ENCODE measurements at regions not wholly inside any gene's neighbourhood (a gene's known extent, or its start where the extent isn't known, plus 50 kb on each side); places are given as distances from the start of the nearest gene placed in this dataset.

- Histone ChIP-seq H3K9ac (ENCODE audit: low read length in 2 of 2) (no peak overlapping the region), H3K36me3 (ENCODE audit: control insufficient read depth in 2 of 2, insufficient read depth in 2 of 2, low read length in 2 of 2) (no peaks in the 10 kb centered on the region), H3K27ac (ENCODE audit: low read length) (no peak overlapping the region), H3K4me3 (ENCODE audit: low read length in 2 of 2) (no peak overlapping the region), H3K27me3 (ENCODE audit: control insufficient read depth in 1 of 2, insufficient read depth in 2 of 2, low read length in 2 of 2) (no peaks in the 10 kb centered on the region), H3K4me1 (ENCODE audit: control insufficient read depth, insufficient read depth, low read length) (peaks cover 21% of the 10 kb centered on the region), H3K9me3 (ENCODE audit: control insufficient read depth in 2 of 2, low read length in 2 of 2) (no peaks in the 10 kb centered on the region)
Observed at GRCh38 chr6:4399656-4400055, 264.3 kb upstream of the ECI2 start.

GRCh38 chr6:4398791-4399190, 263.4 kb upstream of the ECI2 start:
- H3K27me3 ChIP-seq (ENCODE audit: control insufficient read depth in 1 of 2, insufficient read depth in 2 of 2, low read length in 2 of 2), result no peaks in the 10 kb centered on the region
- H3K27ac ChIP-seq (ENCODE audit: low read length), result no peak overlapping the region
- H3K9me3 ChIP-seq (ENCODE audit: control insufficient read depth in 2 of 2, low read length in 2 of 2), result no peaks in the 10 kb centered on the region
- no peaks in the 10 kb centered on the region for H3K36me3 ChIP-seq (ENCODE audit: control insufficient read depth in 2 of 2, insufficient read depth in 2 of 2, low read length in 2 of 2)
- H3K4me1 ChIP-seq (ENCODE audit: control insufficient read depth, insufficient read depth, low read length), result peaks cover 21% of the 10 kb centered on the region
- H3K4me3 ChIP-seq (ENCODE audit: low read length in 2 of 2), result no peak overlapping the region
- H3K9ac ChIP-seq (ENCODE audit: low read length in 2 of 2), result no peak overlapping the region

GRCh38 chr6:4397307-4397706, 261.9 kb upstream of the ECI2 start:
- Histone ChIP-seq H3K9ac (ENCODE audit: low read length in 2 of 2) (no peak overlapping the region), H3K4me1 (ENCODE audit: control insufficient read depth, insufficient read depth, low read length) (peaks cover 8% of the 10 kb centered on the region), H3K9me3 (ENCODE audit: control insufficient read depth in 2 of 2, low read length in 2 of 2) (no peaks in the 10 kb centered on the region), H3K4me3 (ENCODE audit: low read length in 2 of 2) (no peak overlapping the region), H3K27ac (ENCODE audit: low read length) (no peak overlapping the region), H3K27me3 (ENCODE audit: control insufficient read depth in 1 of 2, insufficient read depth in 2 of 2, low read length in 2 of 2) (no peaks in the 10 kb centered on the region), H3K36me3 (ENCODE audit: control insufficient read depth in 2 of 2, insufficient read depth in 2 of 2, low read length in 2 of 2) (no peaks in the 10 kb centered on the region)

- no peak overlapping the region for H3K4me3 ChIP-seq (ENCODE audit: low read length in 2 of 2)
- H3K9me3 ChIP-seq (ENCODE audit: control insufficient read depth in 2 of 2, low read length in 2 of 2), result no peaks in the 10 kb centered on the region
- no peaks in the 10 kb centered on the region for H3K4me1 ChIP-seq (ENCODE audit: control insufficient read depth, insufficient read depth, low read length)
- H3K36me3 ChIP-seq (ENCODE audit: control insufficient read depth in 2 of 2, insufficient read depth in 2 of 2, low read length in 2 of 2), result no peaks in the 10 kb centered on the region
- no peaks in the 10 kb centered on the region for H3K27me3 ChIP-seq (ENCODE audit: control insufficient read depth in 1 of 2, insufficient read depth in 2 of 2, low read length in 2 of 2)
- no peak overlapping the region for H3K27ac ChIP-seq (ENCODE audit: low read length)
- no peak overlapping the region for H3K9ac ChIP-seq (ENCODE audit: low read length in 2 of 2)
Observed at GRCh38 chr6:4396044-4396443, 260.7 kb upstream of the ECI2 start.

GRCh38 chr6:4395386-4395785, 260.0 kb upstream of the ECI2 start:
- Histone ChIP-seq H3K27me3 (ENCODE audit: control insufficient read depth in 1 of 2, insufficient read depth in 2 of 2, low read length in 2 of 2) (no peaks in the 10 kb centered on the region), H3K9me3 (ENCODE audit: control insufficient read depth in 2 of 2, low read length in 2 of 2) (no peaks in the 10 kb centered on the region), H3K4me1 (ENCODE audit: control insufficient read depth, insufficient read depth, low read length) (no peaks in the 10 kb centered on the region), H3K27ac (ENCODE audit: low read length) (no peak overlapping the region), H3K4me3 (ENCODE audit: low read length in 2 of 2) (no peak overlapping the region), H3K9ac (ENCODE audit: low read length in 2 of 2) (no peak overlapping the region), H3K36me3 (ENCODE audit: control insufficient read depth in 2 of 2, insufficient read depth in 2 of 2, low read length in 2 of 2) (no peaks in the 10 kb centered on the region)

- Histone ChIP-seq H3K9me3 (ENCODE audit: control insufficient read depth in 2 of 2, low read length in 2 of 2) (no peaks in the 10 kb centered on the region), H3K4me1 (ENCODE audit: control insufficient read depth, insufficient read depth, low read length) (no peaks in the 10 kb centered on the region), H3K36me3 (ENCODE audit: control insufficient read depth in 2 of 2, insufficient read depth in 2 of 2, low read length in 2 of 2) (no peaks in the 10 kb centered on the region), H3K4me3 (ENCODE audit: low read length in 2 of 2) (no peak overlapping the region), H3K9ac (ENCODE audit: low read length in 2 of 2) (no peak overlapping the region), H3K27me3 (ENCODE audit: control insufficient read depth in 1 of 2, insufficient read depth in 2 of 2, low read length in 2 of 2) (no peaks in the 10 kb centered on the region), H3K27ac (ENCODE audit: low read length) (no peak overlapping the region)
Observed at GRCh38 chr6:4394786-4395185, 259.4 kb upstream of the ECI2 start.

GRCh38 chr6:4388675-4389074, 253.3 kb upstream of the ECI2 start:
- Histone ChIP-seq H3K9me3 (ENCODE audit: control insufficient read depth in 2 of 2, low read length in 2 of 2) (peaks cover 12 to 14% of the 10 kb centered on the region in 2 donors), H3K4me1 (ENCODE audit: control insufficient read depth, insufficient read depth, low read length) (no peaks in the 10 kb centered on the region), H3K9ac (ENCODE audit: low read length in 2 of 2) (no peak overlapping the region), H3K27ac (ENCODE audit: low read length) (no peak overlapping the region), H3K36me3 (ENCODE audit: control insufficient read depth in 2 of 2, insufficient read depth in 2 of 2, low read length in 2 of 2) (no peaks in the 10 kb centered on the region), H3K27me3 (ENCODE audit: control insufficient read depth in 1 of 2, insufficient read depth in 2 of 2, low read length in 2 of 2) (no peaks in the 10 kb centered on the region), H3K4me3 (ENCODE audit: low read length in 2 of 2) (no peak overlapping the region)

GRCh38 chr6:4384656-4385055, 249.3 kb upstream of the ECI2 start:
- Histone ChIP-seq H3K4me3 (ENCODE audit: low read length in 2 of 2) (no peak overlapping the region), H3K27ac (ENCODE audit: low read length) (no peak overlapping the region), H3K9me3 (ENCODE audit: control insufficient read depth in 2 of 2, low read length in 2 of 2) (peaks cover 18 to 20% of the 10 kb centered on the region in 2 donors), H3K9ac (ENCODE audit: low read length in 2 of 2) (no peak overlapping the region), H3K27me3 (ENCODE audit: control insufficient read depth in 1 of 2, insufficient read depth in 2 of 2, low read length in 2 of 2) (no peaks in the 10 kb centered on the region), H3K36me3 (ENCODE audit: control insufficient read depth in 2 of 2, insufficient read depth in 2 of 2, low read length in 2 of 2) (no peaks in the 10 kb centered on the region), H3K4me1 (ENCODE audit: control insufficient read depth, insufficient read depth, low read length) (no peaks in the 10 kb centered on the region)

GRCh38 chr6:4383910-4384638, 248.7 kb upstream of the ECI2 start:
- peaks cover 18 to 20% of the 10 kb centered on the region in 2 donors for H3K9me3 ChIP-seq (ENCODE audit: control insufficient read depth in 2 of 2, low read length in 2 of 2)
- H3K27me3 ChIP-seq (ENCODE audit: control insufficient read depth in 1 of 2, insufficient read depth in 2 of 2, low read length in 2 of 2), result no peaks in the 10 kb centered on the region

GRCh38 chr6:4382362-4382853, 247.0 kb upstream of the ECI2 start:
- Histone ChIP-seq H3K36me3 (ENCODE audit: control insufficient read depth in 2 of 2, insufficient read depth in 2 of 2, low read length in 2 of 2) (no peaks in the 10 kb centered on the region), H3K27ac (ENCODE audit: low read length) (no peak overlapping the region)

More at GRCh38 chr6:4383910-4384638, 248.7 kb upstream of the ECI2 start:
- Histone ChIP-seq H3K9ac (ENCODE audit: low read length in 2 of 2) (no peak overlapping the region), H3K36me3 (ENCODE audit: control insufficient read depth in 2 of 2, insufficient read depth in 2 of 2, low read length in 2 of 2) (no peaks in the 10 kb centered on the region), H3K4me3 (ENCODE audit: low read length in 2 of 2) (no peak overlapping the region), H3K4me1 (ENCODE audit: control insufficient read depth, insufficient read depth, low read length) (no peaks in the 10 kb centered on the region), H3K27ac (ENCODE audit: low read length) (no peak overlapping the region)

GRCh38 chr6:4381381-4381780, 246.0 kb upstream of the ECI2 start:
- Histone ChIP-seq H3K9ac (ENCODE audit: low read length in 2 of 2) (no peak overlapping the region), H3K36me3 (ENCODE audit: control insufficient read depth in 2 of 2, insufficient read depth in 2 of 2, low read length in 2 of 2) (no peaks in the 10 kb centered on the region), H3K4me3 (ENCODE audit: low read length in 2 of 2) (no peak overlapping the region), H3K9me3 (ENCODE audit: control insufficient read depth in 2 of 2, low read length in 2 of 2) (peaks cover 18 to 20% of the 10 kb centered on the region in 2 donors), H3K27me3 (ENCODE audit: control insufficient read depth in 1 of 2, insufficient read depth in 2 of 2, low read length in 2 of 2) (peaks cover 0 to 2% of the 10 kb centered on the region in 2 donors), H3K4me1 (ENCODE audit: control insufficient read depth, insufficient read depth, low read length) (no peaks in the 10 kb centered on the region), H3K27ac (ENCODE audit: low read length) (no peak overlapping the region)

More at GRCh38 chr6:4382362-4382853, 247.0 kb upstream of the ECI2 start:
- H3K27me3 ChIP-seq (ENCODE audit: control insufficient read depth in 1 of 2, insufficient read depth in 2 of 2, low read length in 2 of 2), result no peaks in the 10 kb centered on the region
- H3K4me1 ChIP-seq (ENCODE audit: control insufficient read depth, insufficient read depth, low read length), result no peaks in the 10 kb centered on the region
- H3K4me3 ChIP-seq (ENCODE audit: low read length in 2 of 2), result no peak overlapping the region
- peaks cover 18 to 20% of the 10 kb centered on the region in 2 donors for H3K9me3 ChIP-seq (ENCODE audit: control insufficient read depth in 2 of 2, low read length in 2 of 2)
- H3K9ac ChIP-seq (ENCODE audit: low read length in 2 of 2), result no peak overlapping the region
